ENCODE measurements at regions not wholly inside any gene's neighbourhood (a gene's known extent, or its start where the extent isn't known, plus 50 kb on each side); places are given as distances from the start of the nearest gene placed in this dataset.

DNA sequence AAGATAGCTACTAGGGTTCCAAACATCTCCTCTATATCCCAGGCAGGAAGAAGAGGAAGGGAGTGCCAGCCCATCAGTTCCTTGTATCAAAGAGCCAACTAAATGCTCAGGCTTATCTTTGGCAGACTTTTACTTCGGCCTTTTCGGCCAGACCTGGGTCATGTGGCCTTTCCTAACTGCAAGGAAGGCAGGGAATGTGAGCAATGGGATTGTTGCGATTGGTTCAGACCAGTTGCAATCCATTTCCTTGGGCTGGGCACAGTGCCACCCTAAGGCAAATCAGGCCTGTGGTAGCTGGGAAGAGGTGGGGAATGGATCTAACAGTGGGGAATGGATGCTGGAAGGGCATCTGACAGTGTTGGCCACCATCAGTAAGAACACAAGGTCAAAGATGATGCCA, 109.9 kb downstream of the RPS24 start:
- Mint-ChIP-seq H3K9me3 (peaks cover 0 to 6% of the 10 kb centered on the region in 2 donors), H3K27me3 (peaks cover 28 to 34% of the 10 kb centered on the region in 2 donors), H3K36me3 (no peaks in the 10 kb centered on the region), H3K27ac (no peak overlapping the region), H3K4me3 (no peak overlapping the region), H3K4me1 (no peaks in the 10 kb centered on the region)
- DNase-seq (no peak), ATAC-seq (replicated peaks) (no peak)

DNA sequence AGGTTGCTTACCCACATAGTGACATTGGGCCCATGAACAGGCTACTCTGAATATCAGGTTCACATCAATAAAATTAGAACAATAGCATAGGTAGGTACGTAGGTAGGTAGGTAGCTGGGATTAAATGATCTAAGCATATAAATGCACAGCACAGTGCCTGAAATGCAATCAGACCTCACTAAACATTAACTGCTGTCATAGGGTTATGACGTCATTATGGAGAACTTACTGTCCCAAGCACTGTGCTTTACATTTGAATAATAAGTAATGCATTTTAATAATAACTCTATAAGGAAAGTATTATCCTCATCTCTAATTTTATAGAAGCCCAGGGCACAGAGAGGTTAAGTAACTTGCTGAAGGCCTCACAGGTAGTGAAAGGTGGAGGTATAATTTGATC, 112.5 kb downstream of the RPS24 start:
- Mint-ChIP-seq H3K27me3 (peaks cover 25 to 34% of the 10 kb centered on the region in 2 donors), H3K27ac (no peak overlapping the region), H3K4me3 (no peak overlapping the region), H3K36me3 (no peaks in the 10 kb centered on the region), H3K9me3 (peaks cover 0 to 4% of the 10 kb centered on the region in 2 donors), H3K4me1 (peaks cover 3 to 11% of the 10 kb centered on the region in 2 donors)
- DNase-seq (no peak), ATAC-seq (replicated peaks) (no peak)

DNA sequence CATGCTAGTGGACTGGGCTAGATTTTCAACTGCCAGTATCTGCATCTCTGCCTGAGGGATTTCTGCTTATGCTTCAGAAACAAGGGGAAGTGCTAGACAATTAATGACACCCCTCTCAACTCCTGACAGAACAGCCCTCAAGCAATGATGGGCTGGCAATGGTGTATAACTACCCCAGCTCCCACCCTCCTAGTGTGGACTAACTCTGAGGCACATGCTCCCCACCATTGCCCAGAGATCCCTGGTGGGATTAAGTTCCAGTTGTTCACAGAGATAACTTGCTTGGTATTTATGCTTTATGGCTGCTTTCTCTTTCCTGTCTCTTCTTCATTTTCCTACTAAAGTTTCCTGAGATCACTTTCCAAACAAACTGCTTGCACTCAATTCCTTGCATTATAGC, 113.5 kb downstream of the RPS24 start:
- peaks cover 3 to 18% of the 10 kb centered on the region in 2 donors for H3K4me1 Mint-ChIP-seq
- ATAC-seq (replicated peaks): no peak
- DNase-seq: no peak
- no peak overlapping the region for H3K4me3 Mint-ChIP-seq
- peaks cover 0 to 4% of the 10 kb centered on the region in 2 donors for H3K9me3 Mint-ChIP-seq
- H3K27ac Mint-ChIP-seq: no peak overlapping the region
- H3K27me3 Mint-ChIP-seq: peaks cover 19 to 26% of the 10 kb centered on the region in 2 donors
- no peaks in the 10 kb centered on the region for H3K36me3 Mint-ChIP-seq

DNA sequence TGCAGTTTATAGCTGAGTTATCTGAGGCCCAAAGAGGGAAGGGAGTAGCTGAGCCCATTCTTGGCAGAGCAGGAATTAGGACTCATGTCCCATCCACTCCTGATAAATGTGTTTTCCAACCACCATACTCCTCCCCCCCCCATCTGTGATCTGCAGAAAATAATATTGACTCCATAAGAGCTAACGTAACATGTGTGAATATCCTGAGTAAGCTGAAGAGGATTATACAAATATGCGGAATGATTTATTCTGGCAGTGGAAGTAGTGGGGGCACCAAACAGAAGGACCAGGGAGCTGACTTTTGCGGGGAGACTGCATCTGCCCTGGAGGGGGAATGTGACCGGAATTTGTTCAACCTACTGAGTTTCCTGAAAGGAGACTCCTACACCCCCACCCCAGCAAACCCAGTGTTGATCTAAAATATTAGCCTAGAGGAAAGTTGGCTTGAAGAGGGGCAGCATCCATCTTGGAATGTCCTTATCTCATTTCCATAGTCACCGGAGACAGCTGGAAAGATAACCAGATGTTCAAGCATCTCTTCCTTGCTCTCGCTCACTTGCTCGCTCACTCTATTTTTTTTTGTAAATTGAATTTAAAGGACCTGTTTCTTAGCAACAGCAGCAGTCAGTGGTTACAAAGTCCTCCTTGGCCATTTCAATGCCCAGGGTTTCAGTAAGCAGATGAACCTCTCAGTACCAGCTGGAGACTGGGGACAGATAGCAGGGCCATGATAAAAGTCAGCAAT, 114.7 kb downstream of the RPS24 start:
- Mint-ChIP-seq H3K4me1 (peaks cover 3 to 18% of the 10 kb centered on the region in 2 donors), H3K4me3 (no peak overlapping the region), H3K27me3 (peaks cover 9 to 26% of the 10 kb centered on the region in 2 donors), H3K9me3 (no peaks in the 10 kb centered on the region), H3K36me3 (no peaks in the 10 kb centered on the region), H3K27ac (no peak overlapping the region)
- no peak for DNase-seq
- ATAC-seq (replicated peaks): no peak

DNA sequence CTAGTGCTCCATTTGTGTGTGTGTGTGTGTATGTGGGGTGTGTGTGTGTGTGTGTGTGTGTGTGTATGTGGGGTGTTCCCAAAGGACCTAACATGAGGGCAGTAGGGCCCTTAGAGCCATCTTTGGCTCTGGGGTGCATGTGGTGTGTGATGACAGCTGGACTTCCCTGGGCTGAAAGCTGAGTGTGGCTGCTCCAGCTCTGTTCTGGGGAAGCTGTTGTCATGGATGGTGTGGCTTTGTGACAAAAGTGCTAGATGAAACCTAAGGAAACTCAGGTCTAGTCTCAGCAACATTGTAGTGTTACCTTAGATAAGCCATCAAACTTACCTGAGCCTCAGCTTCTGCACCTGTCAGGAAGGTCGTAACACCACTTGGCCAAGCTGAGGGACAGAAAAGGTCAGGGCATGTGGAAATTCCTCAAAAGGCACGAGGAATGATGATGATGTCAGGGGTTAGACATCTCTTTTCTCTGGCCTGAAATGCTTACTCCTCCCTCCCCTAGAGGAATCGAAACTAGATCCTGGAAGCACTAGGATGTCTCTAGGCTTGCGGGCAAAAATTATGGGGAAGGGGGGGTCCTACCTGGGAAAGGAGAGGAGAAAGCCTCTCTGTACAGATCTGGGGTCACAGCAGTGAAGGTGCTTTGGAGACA, 115.4 kb downstream of the RPS24 start:
- Mint-ChIP-seq H3K4me3 (no peak overlapping the region), H3K27me3 (peaks cover 9 to 32% of the 10 kb centered on the region in 2 donors), H3K4me1 (peaks cover 3 to 18% of the 10 kb centered on the region in 2 donors), H3K9me3 (no peaks in the 10 kb centered on the region), H3K36me3 (no peaks in the 10 kb centered on the region), H3K27ac (no peak overlapping the region)
- ATAC-seq (replicated peaks) (no peak), DNase-seq (no peak)

DNA sequence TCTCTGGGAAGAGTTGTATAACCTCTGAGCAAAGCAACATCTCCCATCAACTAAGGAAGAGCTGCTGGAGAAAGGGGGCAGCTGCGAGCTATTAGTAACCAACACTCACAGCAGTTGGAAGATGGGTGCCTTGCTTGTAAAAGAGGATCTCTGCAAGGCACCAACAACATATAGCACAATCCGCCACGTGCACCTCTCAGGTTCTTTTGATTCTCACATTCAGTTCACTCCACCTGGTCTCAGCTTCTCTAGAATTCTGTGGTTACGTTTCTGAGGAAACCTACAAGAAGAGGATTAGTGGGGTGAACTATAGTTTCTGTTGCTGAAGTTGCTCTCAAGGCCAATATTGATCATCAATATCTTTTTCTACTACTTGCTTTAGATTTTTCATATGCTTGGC, 117.1 kb downstream of the RPS24 start:
- Mint-ChIP-seq H3K4me1 (peaks cover 3 to 18% of the 10 kb centered on the region in 2 donors), H3K27me3 (peaks cover 2 to 18% of the 10 kb centered on the region in 2 donors), H3K36me3 (no peaks in the 10 kb centered on the region), H3K9me3 (peaks cover 0 to 2% of the 10 kb centered on the region in 2 donors), H3K27ac (no peak overlapping the region), H3K4me3 (no peak overlapping the region)
- ATAC-seq (replicated peaks) (peak; percentile 69 to 85), DNase-seq (no peak)

DNA sequence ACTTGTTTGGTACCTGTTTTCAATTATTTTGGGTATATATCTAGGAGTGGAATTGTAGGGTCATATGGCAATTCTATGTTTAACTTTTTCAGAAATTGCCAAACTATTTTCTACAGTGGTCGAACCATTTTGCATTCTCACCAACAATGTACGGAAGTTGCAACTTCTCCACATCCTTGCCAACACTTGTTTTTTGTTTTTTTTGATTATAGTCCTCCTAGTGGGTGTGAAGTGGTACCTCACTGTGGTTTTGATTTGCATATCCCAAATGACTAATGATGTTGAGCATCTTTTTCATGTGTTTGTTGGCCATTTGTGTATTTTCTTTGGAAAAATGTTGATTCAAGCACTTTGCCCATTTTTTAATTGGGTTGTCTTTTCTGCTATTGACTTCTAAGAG, 122.1 kb downstream of the RPS24 start:
- Mint-ChIP-seq H3K27ac (no peak overlapping the region), H3K9me3 (peaks cover 0 to 2% of the 10 kb centered on the region in 2 donors), H3K36me3 (no peaks in the 10 kb centered on the region), H3K4me3 (no peak overlapping the region), H3K4me1 (peaks cover 3 to 11% of the 10 kb centered on the region in 2 donors), H3K27me3 (peaks cover 6 to 12% of the 10 kb centered on the region in 2 donors)
- DNase-seq (no peak), ATAC-seq (replicated peaks) (no peak)

DNA sequence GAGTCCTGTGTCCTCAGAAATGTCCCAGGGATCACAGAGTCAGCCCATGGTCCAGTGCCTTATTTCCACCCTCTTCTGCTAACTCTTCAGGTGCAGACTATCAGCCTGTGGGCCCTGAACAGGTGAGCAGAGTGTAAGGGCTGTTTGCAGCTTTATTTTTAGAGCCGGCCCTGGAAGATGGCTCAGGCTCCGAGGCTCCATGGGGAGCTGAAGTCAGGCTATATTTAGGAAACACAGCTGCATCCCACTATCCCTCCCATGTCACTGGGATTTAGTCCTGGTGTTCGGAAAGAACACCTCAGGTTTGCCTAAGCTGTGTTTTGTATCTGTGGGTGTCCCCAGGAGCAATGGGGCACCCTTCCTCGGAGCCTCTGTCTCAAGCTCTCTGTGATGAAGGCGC, 126.9 kb downstream of the RPS24 start:
- ATAC-seq (replicated peaks): no peak
- Mint-ChIP-seq H3K36me3 (no peaks in the 10 kb centered on the region), H3K9me3 (peaks cover 0 to 5% of the 10 kb centered on the region in 2 donors), H3K27ac (no peak overlapping the region), H3K27me3 (peaks cover 11 to 15% of the 10 kb centered on the region in 2 donors), H3K4me3 (no peak overlapping the region), H3K4me1 (no peaks in the 10 kb centered on the region)
- DNase-seq: no peak

DNA sequence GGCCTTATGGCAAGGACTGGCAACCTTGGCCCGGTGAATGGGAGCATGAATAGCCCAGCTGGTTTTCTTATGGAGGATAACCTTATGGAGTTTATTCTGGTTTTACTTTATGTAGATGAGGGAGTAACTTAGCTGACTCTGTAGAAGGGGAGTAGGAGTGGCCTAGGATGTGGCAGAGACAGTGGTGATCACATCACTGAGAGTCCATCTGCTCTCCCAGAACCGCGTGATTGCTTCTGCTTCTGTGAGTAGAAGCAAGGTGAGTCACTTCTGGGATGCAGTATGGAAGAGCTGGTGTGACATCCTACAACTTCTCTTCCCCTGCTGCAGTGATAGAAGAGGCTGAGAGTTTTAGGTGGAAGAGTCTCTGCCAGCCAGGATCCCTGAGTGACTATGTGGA, 129.2 kb downstream of the RPS24 start:
- peaks cover 0 to 5% of the 10 kb centered on the region in 2 donors for H3K9me3 Mint-ChIP-seq
- H3K27me3 Mint-ChIP-seq: peaks cover 10 to 15% of the 10 kb centered on the region in 2 donors
- H3K4me1 Mint-ChIP-seq: no peaks in the 10 kb centered on the region
- H3K27ac Mint-ChIP-seq: no peak overlapping the region
- no peak overlapping the region for H3K4me3 Mint-ChIP-seq
- H3K36me3 Mint-ChIP-seq: no peaks in the 10 kb centered on the region
- ATAC-seq (replicated peaks) (no peak), DNase-seq (no peak)

DNA sequence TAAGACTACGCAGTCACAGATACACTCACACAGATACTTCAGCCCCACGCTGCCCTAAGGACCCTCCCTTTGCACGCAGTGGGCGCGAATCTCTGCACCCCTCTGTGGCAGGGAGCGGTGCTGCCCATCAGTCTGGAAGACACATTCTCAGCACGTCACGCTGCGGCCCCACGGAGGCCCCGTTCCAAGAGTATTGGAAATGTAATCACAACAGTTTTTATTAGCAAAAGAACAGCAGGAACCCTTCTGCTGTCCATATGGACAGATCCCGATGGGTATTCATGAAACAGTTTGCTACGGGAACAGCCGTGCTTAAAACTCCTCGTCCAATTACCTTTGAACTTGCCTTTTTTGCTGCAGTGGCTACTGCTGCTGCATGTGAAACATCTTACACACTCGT, 131.0 kb downstream of the RPS24 start:
- Mint-ChIP-seq H3K4me3 (no peak overlapping the region), H3K36me3 (no peaks in the 10 kb centered on the region), H3K27ac (no peak overlapping the region), H3K4me1 (no peaks in the 10 kb centered on the region), H3K27me3 (peaks cover 8 to 26% of the 10 kb centered on the region in 2 donors), H3K9me3 (peaks cover 0 to 5% of the 10 kb centered on the region in 2 donors)
- no peak for DNase-seq
- ATAC-seq (replicated peaks): no peak

DNA sequence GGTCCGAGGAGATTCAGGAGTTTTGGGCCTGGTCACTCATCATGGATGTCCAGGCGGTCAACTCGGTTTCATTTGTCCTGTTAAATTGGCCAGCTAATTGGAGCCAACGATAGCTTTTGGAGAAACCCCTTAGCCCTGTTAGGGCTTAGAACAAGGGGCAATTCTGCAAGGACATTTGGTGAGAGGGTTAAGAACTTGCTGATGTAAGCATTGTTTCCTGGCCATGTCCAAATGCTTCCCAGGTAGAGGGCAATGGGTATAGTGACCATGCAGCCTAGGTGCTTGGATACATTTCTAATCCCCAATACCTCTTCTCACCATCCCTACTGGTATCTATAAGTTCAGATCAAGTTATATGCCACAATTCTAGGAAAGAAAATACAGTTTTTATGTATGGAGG, 131.5 kb downstream of the RPS24 start:
- H3K9me3 Mint-ChIP-seq: peaks cover 0 to 5% of the 10 kb centered on the region in 2 donors
- no peaks in the 10 kb centered on the region for H3K36me3 Mint-ChIP-seq
- no peaks in the 10 kb centered on the region for H3K4me1 Mint-ChIP-seq
- H3K4me3 Mint-ChIP-seq: no peak overlapping the region
- H3K27ac Mint-ChIP-seq: no peak overlapping the region
- peaks cover 11 to 24% of the 10 kb centered on the region in 2 donors for H3K27me3 Mint-ChIP-seq
- no peak for ATAC-seq (replicated peaks)
- no peak for DNase-seq

DNA sequence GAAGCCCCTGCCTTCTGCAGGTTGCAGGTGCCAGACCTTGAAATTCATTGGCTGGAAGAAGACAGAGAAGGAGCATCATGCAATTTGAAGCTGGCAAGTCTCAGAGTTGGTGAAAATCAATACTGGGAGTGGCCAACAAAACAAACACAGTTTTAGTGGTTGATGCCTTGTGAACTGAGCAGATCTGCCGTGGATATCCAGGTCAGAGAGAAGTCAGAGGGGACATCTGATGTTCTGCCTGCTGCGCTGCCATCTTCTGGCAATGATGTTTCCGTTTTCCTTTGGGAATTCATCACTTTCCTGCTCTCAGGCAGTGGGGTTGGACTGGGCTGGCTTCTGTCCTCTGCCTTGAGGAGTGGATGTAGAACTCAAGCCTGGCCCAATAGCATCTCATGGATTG, 132.0 kb downstream of the RPS24 start:
- H3K27ac Mint-ChIP-seq: no peak overlapping the region
- H3K9me3 Mint-ChIP-seq: peaks cover 0 to 5% of the 10 kb centered on the region in 2 donors
- DNase-seq: no peak
- no peak for ATAC-seq (replicated peaks)
- no peaks in the 10 kb centered on the region for H3K4me1 Mint-ChIP-seq
- peaks cover 11 to 23% of the 10 kb centered on the region in 2 donors for H3K27me3 Mint-ChIP-seq
- no peak overlapping the region for H3K4me3 Mint-ChIP-seq
- H3K36me3 Mint-ChIP-seq: no peaks in the 10 kb centered on the region

DNA sequence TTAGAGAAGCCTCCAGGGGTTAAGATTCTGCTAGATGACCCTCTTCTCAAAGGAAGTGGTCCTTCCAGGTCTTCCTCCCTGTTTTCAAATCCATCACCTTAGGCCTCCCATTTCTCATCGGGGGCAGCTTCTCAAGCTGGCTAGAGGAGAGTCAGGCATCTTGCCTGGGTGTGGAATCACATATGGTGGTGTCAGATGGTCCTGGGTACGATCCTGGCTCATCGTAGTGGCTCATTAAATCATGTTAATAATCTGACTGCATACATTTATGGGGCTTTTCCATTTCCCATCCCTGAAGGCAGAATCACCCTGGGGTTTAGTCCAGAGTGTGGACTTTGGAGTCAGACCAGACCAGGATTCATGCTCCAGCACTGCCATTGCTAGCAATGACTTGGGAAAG, 132.6 kb downstream of the RPS24 start:
- H3K27me3 Mint-ChIP-seq: peaks cover 11 to 23% of the 10 kb centered on the region in 2 donors
- no peaks in the 10 kb centered on the region for H3K36me3 Mint-ChIP-seq
- no peak overlapping the region for H3K27ac Mint-ChIP-seq
- no peak overlapping the region for H3K4me3 Mint-ChIP-seq
- no peaks in the 10 kb centered on the region for H3K4me1 Mint-ChIP-seq
- DNase-seq: no peak
- H3K9me3 Mint-ChIP-seq: peaks cover 0 to 5% of the 10 kb centered on the region in 2 donors
- ATAC-seq (replicated peaks): no peak

DNA sequence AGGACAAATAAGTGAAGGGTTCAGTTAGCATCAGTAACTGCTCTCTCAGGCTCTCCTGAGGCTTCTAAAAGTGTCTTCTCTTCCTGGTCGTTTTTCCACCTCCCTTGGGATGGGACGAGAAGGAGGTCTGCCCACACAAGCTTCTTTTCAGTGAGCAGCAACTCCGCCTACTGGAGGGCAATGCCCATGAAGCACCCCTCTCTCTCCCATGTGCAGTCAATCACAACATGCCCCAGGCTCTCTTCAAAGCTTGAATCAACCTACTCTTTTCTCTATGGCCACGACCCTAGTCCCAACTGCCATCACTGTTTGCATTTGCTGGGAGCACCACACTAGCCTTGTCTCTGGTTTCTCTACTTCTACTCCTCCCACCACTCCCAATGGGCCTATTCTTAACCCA, 135.6 kb downstream of the RPS24 start:
- H3K36me3 Mint-ChIP-seq: no peaks in the 10 kb centered on the region
- no peaks in the 10 kb centered on the region for H3K4me1 Mint-ChIP-seq
- H3K27me3 Mint-ChIP-seq: peaks cover 6 to 20% of the 10 kb centered on the region in 2 donors
- ATAC-seq (replicated peaks): no peak
- no peak overlapping the region for H3K4me3 Mint-ChIP-seq
- no peak overlapping the region for H3K27ac Mint-ChIP-seq
- DNase-seq: no peak
- H3K9me3 Mint-ChIP-seq: no peaks in the 10 kb centered on the region

DNA sequence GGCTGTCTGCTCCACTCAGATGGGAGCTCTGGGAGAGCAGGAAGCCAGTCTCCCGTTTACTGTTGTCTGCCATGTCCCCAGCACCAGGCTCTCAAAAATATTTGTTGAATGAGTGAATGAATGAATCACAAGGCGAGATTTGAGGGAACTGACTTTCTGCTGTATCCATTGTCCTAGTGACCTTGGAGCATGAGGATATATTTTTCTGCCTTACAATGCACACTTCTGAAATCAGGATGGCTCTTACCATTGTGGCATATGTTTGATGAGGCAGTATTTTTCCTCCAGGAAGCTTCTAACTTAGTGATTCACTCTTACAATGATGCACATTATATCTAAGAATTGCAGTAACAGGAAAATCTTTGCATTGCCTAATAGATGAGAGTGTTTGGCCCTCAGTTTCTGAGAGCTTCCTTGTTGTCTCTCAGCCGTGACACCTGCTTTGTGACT, 136.4 kb downstream of the RPS24 start:
- H3K4me3 Mint-ChIP-seq: no peak overlapping the region
- DNase-seq: no peak

More for the DNA sequence above, 136.4 kb downstream of the RPS24 start:
- Mint-ChIP-seq H3K27ac (no peak overlapping the region), H3K36me3 (no peaks in the 10 kb centered on the region), H3K4me1 (no peaks in the 10 kb centered on the region), H3K27me3 (peaks cover 6 to 13% of the 10 kb centered on the region in 2 donors), H3K9me3 (no peaks in the 10 kb centered on the region)
- no peak for ATAC-seq (replicated peaks)
